Activated CD8-positive, alpha-beta memory T cell treated with anti-CD3 and anti-CD28 coated beads for 36 hours (primary cell): ENCODE measurements at regions not wholly inside any gene's neighbourhood (a gene's known extent, or its start where the extent isn't known, plus 50 kb on each side); places are given as distances from the start of the nearest gene placed in this dataset.

Source experiments
- CTCF ChIA-PET: fragments of 350-600 bp; sonication (Branson Sonifier 250); formaldehyde crosslinking; loops from one replicate; lab custom pipeline; 2021; ENCODE audit warnings: antibody characterized with exemption; lab: Charles Lee
- POLR2A ChIA-PET: fragments of 350-600 bp; sonication (Branson Sonifier 250); formaldehyde crosslinking; loops from one replicate; lab custom pipeline; 2021; ENCODE audit warnings: antibody characterized with exemption; lab: Charles Lee

- ChIA-PET CTCF (no interaction called here), POLR2A (no interaction called here)
These were observed 146.5 kb upstream of the DSEL start for GRCh38 chr18:67662996-67663395.

GRCh38 chr18:67661555-67661954 is 145.0 kb upstream of the DSEL start:
- CTCF ChIA-PET: no interaction called here
- POLR2A ChIA-PET: no interaction called here

- ChIA-PET CTCF (no interaction called here), POLR2A (no interaction called here)
These were observed 137.6 kb upstream of the DSEL start for GRCh38 chr18:67654101-67654500.

GRCh38 chr18:67652288-67652687 is 135.8 kb upstream of the DSEL start:
- CTCF ChIA-PET: no interaction called here
- POLR2A ChIA-PET: no interaction called here

GRCh38 chr18:67651438-67651837 is 134.9 kb upstream of the DSEL start:
- ChIA-PET CTCF (no interaction called here), POLR2A (no interaction called here)

GRCh38 chr18:67650686-67651385 is 134.3 kb upstream of the DSEL start:
- ChIA-PET POLR2A (no interaction called here), CTCF (no interaction called here)

GRCh38 chr18:67646890-67647289 is 130.4 kb upstream of the DSEL start:
- POLR2A ChIA-PET: no interaction called here
- CTCF ChIA-PET: no interaction called here

GRCh38 chr18:67644226-67644625 is 127.7 kb upstream of the DSEL start:
- POLR2A ChIA-PET: no interaction called here
- CTCF ChIA-PET: no interaction called here

- ChIA-PET POLR2A (no interaction called here), CTCF (no interaction called here)
These were observed 123.4 kb upstream of the DSEL start for GRCh38 chr18:67639872-67640271.

GRCh38 chr18:67636597-67637385 is 120.3 kb upstream of the DSEL start:
- ChIA-PET CTCF (no interaction called here), POLR2A (no interaction called here)

- ChIA-PET POLR2A (no interaction called here), CTCF (no interaction called here)
These were observed 118.3 kb upstream of the DSEL start for GRCh38 chr18:67634631-67635338.

- ChIA-PET POLR2A (no interaction called here), CTCF (no interaction called here)
These were observed 117.4 kb upstream of the DSEL start for GRCh38 chr18:67633939-67634338.

GRCh38 chr18:67621906-67622305 is 105.4 kb upstream of the DSEL start:
- CTCF ChIA-PET: no interaction called here
- POLR2A ChIA-PET: no interaction called here

- CTCF ChIA-PET: no interaction called here
- POLR2A ChIA-PET: no interaction called here
These were observed 104.7 kb upstream of the DSEL start for GRCh38 chr18:67621049-67621713.

- POLR2A ChIA-PET: no interaction called here
- CTCF ChIA-PET: no interaction called here
These were observed 101.5 kb upstream of the DSEL start for GRCh38 chr18:67618061-67618460.

GRCh38 chr18:67615876-67616275 is 99.4 kb upstream of the DSEL start:
- CTCF ChIA-PET: no interaction called here
- POLR2A ChIA-PET: no interaction called here

- POLR2A ChIA-PET: no interaction called here
- CTCF ChIA-PET: no interaction called here
These were observed 97.2 kb upstream of the DSEL start for GRCh38 chr18:67613731-67614130.

- ChIA-PET CTCF (no interaction called here), POLR2A (no interaction called here)
These were observed 95.8 kb upstream of the DSEL start for GRCh38 chr18:67612281-67612680.

GRCh38 chr18:67608615-67609273 is 92.2 kb upstream of the DSEL start:
- POLR2A ChIA-PET: no interaction called here
- CTCF ChIA-PET: no interaction called here

- ChIA-PET POLR2A (no interaction called here), CTCF (no interaction called here)
These were observed 91.7 kb upstream of the DSEL start for GRCh38 chr18:67608191-67608590.
